ENCODE measurements at regions not wholly inside any gene's neighbourhood (a gene's known extent, or its start where the extent isn't known, plus 50 kb on each side); places are given as distances from the start of the nearest gene placed in this dataset.
A peak's percentile ranks its signal among the peaks of the same experiment; 100 is the strongest.

DNA sequence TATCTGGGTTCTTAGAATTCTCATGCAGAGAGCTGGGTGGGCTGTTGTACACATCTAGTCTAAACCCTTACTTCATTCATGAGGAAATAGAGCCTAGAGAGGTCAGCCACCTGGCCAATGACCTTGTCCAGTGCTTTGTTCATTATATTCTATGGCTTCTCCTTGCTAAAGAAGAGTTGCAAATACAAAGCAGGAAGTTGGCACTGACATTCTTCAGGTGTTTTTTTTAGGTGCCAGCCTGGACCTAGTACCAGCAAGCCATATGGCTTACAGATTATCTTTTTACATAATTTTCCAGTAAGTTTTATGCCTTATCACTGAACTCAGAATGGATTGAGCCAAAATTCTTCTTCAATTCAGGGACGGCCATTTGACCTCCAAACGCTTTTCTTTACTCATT is 54.7 kb upstream of the PGM2 start:
- Mint-ChIP-seq H3K36me3 (ENCODE audit: low read depth) (no peaks in the 10 kb centered on the region), H3K4me1 (ENCODE audit: low read depth) (peaks cover 3% of the 10 kb centered on the region), H3K9me3 (no peaks in the 10 kb centered on the region), H3K27me3 (ENCODE audit: low read depth) (no peaks in the 10 kb centered on the region), H3K27ac (no peak overlapping the region), H3K4me3 (no peak overlapping the region)
- no peak for DNase-seq (ENCODE audit: low spot score)

DNA sequence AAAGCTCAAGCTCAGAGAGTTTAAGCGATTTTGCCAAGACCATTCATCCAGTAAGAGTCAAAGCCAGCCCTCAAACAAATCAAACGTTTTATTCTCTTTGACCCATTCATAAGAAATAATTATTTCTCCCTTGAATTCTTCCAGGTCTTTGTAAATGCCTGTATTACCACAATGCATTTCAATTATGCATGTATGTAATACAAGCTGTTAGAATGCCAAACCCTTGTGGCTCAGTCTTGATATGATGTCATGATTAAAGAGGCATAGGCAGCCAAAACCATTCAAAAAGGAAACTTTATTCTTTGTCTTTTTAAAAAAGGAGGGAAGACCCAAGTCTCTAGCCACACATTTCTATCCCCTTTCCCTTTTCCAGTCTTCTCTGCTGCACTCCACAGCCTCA is 56.5 kb upstream of the PGM2 start:
- Mint-ChIP-seq H3K9me3 (no peaks in the 10 kb centered on the region), H3K27me3 (ENCODE audit: low read depth) (no peaks in the 10 kb centered on the region), H3K4me3 (no peak overlapping the region), H3K36me3 (ENCODE audit: low read depth) (peaks cover 2% of the 10 kb centered on the region), H3K27ac (no peak overlapping the region), H3K4me1 (ENCODE audit: low read depth) (peaks cover 10% of the 10 kb centered on the region)
- no peak for DNase-seq (ENCODE audit: low spot score)

DNA sequence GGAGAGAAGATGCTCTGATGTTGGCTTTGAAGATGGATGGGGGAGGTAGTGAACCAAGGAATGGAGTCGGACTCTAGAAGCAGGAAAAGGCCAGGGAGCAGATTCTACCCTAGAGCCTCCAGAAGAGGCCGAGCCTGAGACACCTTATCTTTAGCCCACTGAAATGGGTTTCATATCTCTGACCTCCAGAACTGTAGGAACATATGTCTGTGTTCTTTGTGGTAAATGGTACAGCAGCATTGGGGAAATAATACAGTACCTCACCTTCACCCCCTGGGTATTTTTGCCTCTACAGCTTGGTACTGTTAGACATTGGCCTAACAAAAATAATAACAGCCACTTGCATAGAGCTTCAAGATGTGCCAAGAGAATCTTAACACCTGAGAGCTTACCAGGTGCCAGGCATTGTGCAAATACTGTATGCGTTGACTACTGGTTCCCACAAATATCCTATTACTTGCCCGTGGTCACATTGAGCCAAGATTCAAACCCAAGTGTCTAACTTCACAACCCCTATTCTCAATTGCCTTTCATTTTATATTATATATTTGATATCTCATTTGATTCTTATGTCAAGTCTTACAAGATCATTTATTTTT is 57.0 kb upstream of the PGM2 start:
- H3K9me3 Mint-ChIP-seq = no peaks in the 10 kb centered on the region
- H3K4me3 Mint-ChIP-seq = no peak overlapping the region
- DNase-seq (ENCODE audit: low spot score) = no peak
- H3K36me3 Mint-ChIP-seq (ENCODE audit: low read depth) = peaks cover 2% of the 10 kb centered on the region
- H3K27ac Mint-ChIP-seq = no peak overlapping the region
- no peaks in the 10 kb centered on the region for H3K27me3 Mint-ChIP-seq (ENCODE audit: low read depth)
- H3K4me1 Mint-ChIP-seq (ENCODE audit: low read depth) = peaks cover 12% of the 10 kb centered on the region

DNA sequence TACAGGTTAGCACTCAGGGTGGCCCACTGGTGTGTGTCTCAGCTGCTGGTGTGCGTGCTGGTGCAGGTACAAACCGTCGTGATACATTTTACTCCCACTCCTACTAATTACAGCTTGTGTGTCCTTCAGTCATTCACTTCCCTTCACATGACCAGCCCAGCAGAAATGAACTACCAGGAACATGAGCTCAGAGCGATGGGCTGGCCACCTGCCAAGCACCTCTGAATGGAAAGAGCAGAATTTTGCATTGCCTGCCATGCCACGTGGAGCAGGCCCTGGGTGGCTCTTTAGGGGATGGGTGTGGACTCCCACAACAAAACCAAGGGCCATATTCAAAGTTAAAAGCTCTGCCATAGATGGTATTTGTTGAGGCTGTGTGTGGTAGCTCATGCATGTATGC is 58.9 kb upstream of the PGM2 start:
- Mint-ChIP-seq H3K27ac (no peak overlapping the region), H3K36me3 (ENCODE audit: low read depth) (peaks cover 2% of the 10 kb centered on the region), H3K9me3 (no peaks in the 10 kb centered on the region), H3K4me1 (ENCODE audit: low read depth) (peaks cover 16% of the 10 kb centered on the region), H3K4me3 (no peak overlapping the region), H3K27me3 (ENCODE audit: low read depth) (no peaks in the 10 kb centered on the region)
- DNase-seq (ENCODE audit: low spot score) = no peak

DNA sequence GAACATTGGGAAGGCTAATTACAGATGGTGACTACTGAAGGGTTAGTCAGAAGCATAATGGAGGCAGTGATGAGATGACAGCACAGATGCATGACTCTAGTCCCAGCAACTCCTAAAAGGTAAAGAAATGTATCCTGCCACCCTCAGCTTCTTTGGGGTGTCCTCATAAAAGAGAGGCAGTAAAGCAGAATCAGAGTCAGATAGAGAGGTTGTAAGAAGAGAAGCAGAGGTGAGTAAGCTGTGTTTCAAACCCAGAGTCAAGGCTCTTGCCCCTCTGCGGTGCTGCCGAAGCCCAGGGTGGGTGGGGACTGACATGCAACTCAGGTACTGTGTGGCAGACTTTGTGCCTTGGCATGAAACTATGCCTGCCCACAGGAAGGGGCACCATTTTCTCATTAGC is 59.5 kb upstream of the PGM2 start:
- no peak for DNase-seq (ENCODE audit: low spot score)
- Mint-ChIP-seq H3K27ac (no peak overlapping the region), H3K4me3 (no peak overlapping the region), H3K27me3 (ENCODE audit: low read depth) (no peaks in the 10 kb centered on the region), H3K4me1 (ENCODE audit: low read depth) (peaks cover 16% of the 10 kb centered on the region), H3K36me3 (ENCODE audit: low read depth) (peaks cover 2% of the 10 kb centered on the region), H3K9me3 (no peaks in the 10 kb centered on the region)

DNA sequence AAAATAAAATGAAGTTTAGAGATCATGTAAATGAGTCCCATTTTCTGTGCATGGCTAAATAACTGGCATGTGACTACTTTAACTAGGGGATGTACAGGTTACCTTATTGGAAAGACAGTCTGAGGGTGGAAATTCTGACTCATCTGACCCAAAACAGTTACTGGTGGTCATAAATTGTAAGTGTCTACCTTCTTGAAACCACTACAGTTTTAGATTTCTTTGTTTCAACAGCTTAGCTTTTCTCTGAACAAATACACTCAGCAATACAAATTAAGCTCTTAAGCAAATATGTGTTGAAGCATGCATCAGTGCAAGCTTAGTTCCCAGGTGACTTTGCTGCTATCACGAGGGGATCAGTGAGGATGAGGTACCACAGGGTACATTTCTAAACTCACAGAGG is 60.7 kb upstream of the PGM2 start:
- no peak overlapping the region for H3K4me3 Mint-ChIP-seq
- no peak for DNase-seq (ENCODE audit: low spot score)
- peaks cover 16% of the 10 kb centered on the region for H3K4me1 Mint-ChIP-seq (ENCODE audit: low read depth)
- no peaks in the 10 kb centered on the region for H3K27me3 Mint-ChIP-seq (ENCODE audit: low read depth)
- H3K9me3 Mint-ChIP-seq = no peaks in the 10 kb centered on the region
- peaks cover 2% of the 10 kb centered on the region for H3K36me3 Mint-ChIP-seq (ENCODE audit: low read depth)
- peak overlapping the region; percentile 52 for H3K27ac Mint-ChIP-seq

DNA sequence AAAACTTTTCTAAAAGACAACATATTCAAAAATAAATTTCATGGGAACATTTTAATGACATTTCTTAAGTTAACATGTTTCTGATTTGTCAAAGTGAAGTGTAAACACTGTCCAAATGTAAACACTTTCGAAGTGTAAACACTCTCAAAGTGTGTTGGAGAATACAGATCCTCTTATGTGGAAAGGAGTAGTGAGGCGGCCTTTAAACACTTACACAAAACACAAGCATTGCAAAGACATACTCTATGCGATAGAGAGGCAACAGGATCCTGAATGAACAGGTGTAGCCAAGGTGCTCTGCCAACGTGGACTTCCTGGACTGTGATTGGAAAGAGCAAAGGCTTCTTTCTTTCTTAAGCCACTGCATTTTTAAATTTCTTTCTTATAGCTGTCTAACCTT is 62.7 kb upstream of the PGM2 start:
- no peak overlapping the region for H3K27ac Mint-ChIP-seq

DNA sequence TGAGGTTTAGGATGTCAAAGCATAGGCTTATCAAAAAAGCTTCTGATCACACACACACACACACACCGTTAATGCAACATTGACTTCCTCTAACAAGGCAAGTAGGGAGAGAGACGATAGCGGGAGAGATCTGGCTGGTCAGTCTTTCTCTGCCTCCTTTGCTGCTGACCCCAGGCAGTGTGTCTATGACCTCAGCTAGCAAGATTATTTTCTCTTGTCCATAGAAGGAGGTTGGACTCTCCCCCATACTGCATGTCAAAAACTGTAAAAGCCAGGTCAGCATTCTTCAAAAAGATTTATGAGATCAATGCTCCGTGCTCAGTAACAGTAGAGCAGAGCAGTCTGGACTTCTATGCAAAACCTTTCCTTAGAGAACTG is 63.5 kb upstream of the PGM2 start:
- Mint-ChIP-seq H3K4me1 (ENCODE audit: low read depth) (peaks cover 21% of the 10 kb centered on the region), H3K27me3 (ENCODE audit: low read depth) (no peaks in the 10 kb centered on the region), H3K27ac (no peak overlapping the region), H3K4me3 (no peak overlapping the region), H3K9me3 (no peaks in the 10 kb centered on the region), H3K36me3 (ENCODE audit: low read depth) (peaks cover 2% of the 10 kb centered on the region)
- no peak for DNase-seq (ENCODE audit: low spot score)

More for the DNA sequence above, 62.7 kb upstream of the PGM2 start:
- peaks cover 2% of the 10 kb centered on the region for H3K36me3 Mint-ChIP-seq (ENCODE audit: low read depth)
- H3K4me1 Mint-ChIP-seq (ENCODE audit: low read depth) = peaks cover 16% of the 10 kb centered on the region
- DNase-seq (ENCODE audit: low spot score) = no peak
- no peaks in the 10 kb centered on the region for H3K27me3 Mint-ChIP-seq (ENCODE audit: low read depth)
- H3K4me3 Mint-ChIP-seq = no peak overlapping the region
- H3K9me3 Mint-ChIP-seq = no peaks in the 10 kb centered on the region

DNA sequence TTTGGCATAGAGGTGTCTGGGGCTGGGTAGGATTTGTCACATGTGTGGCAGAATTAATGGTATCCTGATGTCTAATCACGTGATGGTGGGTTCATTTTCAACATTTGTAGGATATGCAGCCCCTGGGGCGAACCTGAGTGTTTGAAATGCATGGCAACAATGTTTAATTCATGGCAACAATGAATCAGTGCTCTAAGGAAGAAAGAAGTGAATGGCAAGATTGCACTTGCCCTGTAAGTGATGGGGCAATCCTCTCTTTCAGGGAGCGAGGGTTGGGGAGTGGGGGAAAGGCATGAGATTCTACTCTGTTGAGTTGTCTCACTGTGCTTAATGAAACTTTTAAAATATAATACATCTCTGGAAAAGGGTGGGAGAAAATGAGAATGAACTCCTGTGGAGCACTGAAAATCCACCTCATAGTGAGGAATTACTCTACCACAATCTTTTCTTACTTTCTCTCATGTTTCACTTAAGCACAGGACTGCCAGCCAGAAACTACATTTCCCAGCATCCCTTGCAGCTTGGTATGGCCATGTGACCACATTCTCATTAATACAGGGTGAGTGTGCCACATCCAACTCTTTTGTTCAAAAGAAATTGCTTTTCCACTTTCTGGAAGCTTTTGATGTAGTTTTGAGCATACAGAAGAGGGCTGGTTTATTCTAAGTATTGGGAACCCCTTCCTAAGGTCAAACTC is 64.0 kb upstream of the PGM2 start:
- Mint-ChIP-seq H3K36me3 (ENCODE audit: low read depth) (peaks cover 2% of the 10 kb centered on the region), H3K4me3 (no peak overlapping the region), H3K4me1 (ENCODE audit: low read depth) (peaks cover 20% of the 10 kb centered on the region), H3K9me3 (no peaks in the 10 kb centered on the region), H3K27me3 (ENCODE audit: low read depth) (no peaks in the 10 kb centered on the region), H3K27ac (no peak overlapping the region)
- DNase-seq (ENCODE audit: low spot score) = no peak

DNA sequence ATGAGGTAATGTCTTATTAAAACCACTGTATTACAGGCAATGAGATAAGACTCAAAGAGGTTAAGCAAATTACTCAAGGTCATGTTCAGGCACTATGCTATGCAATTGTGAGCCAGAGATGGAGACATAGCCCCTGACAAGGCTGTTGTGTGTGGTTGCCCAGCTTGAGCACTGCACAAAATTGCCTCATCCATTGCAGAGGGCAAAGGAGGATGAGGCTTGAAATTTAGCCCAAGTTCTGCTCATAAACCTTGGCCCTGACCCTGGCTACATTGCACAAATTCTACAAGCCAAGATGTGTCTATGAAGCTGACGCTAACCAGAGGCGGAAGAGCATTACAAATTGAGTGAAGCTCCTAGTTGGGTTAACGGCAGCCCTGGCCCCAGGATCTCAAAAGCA is 65.6 kb upstream of the PGM2 start:
- no peak overlapping the region for H3K4me3 Mint-ChIP-seq
- no peak for DNase-seq (ENCODE audit: low spot score)
- peaks cover 2% of the 10 kb centered on the region for H3K36me3 Mint-ChIP-seq (ENCODE audit: low read depth)
- no peaks in the 10 kb centered on the region for H3K27me3 Mint-ChIP-seq (ENCODE audit: low read depth)
- no peaks in the 10 kb centered on the region for H3K9me3 Mint-ChIP-seq
- no peak overlapping the region for H3K27ac Mint-ChIP-seq
- peaks cover 17% of the 10 kb centered on the region for H3K4me1 Mint-ChIP-seq (ENCODE audit: low read depth)

DNA sequence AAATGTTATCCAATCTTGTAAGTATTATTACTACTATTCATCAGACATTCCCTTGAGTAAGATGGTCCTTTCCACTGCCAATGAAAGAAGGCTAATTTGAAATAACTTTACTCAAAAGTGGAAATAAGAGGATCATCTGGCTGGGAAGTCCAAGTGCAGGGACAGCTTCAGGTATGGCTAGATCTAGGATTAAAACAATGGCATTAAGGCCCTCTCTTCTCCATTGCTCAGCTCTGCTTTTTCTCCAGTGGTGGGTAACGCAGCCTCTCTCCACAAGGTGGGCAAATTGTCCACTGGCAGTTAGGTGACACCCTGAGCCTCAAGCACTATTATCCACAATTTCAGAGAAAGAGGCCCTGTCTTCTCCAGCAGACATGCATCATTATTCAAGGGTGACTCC is 66.7 kb upstream of the PGM2 start:
- H3K27ac Mint-ChIP-seq = no peak overlapping the region
- no peak for DNase-seq (ENCODE audit: low spot score)
- H3K9me3 Mint-ChIP-seq = no peaks in the 10 kb centered on the region
- H3K27me3 Mint-ChIP-seq (ENCODE audit: low read depth) = no peaks in the 10 kb centered on the region
- H3K36me3 Mint-ChIP-seq (ENCODE audit: low read depth) = no peaks in the 10 kb centered on the region
- no peak overlapping the region for H3K4me3 Mint-ChIP-seq
- peaks cover 10% of the 10 kb centered on the region for H3K4me1 Mint-ChIP-seq (ENCODE audit: low read depth)

DNA sequence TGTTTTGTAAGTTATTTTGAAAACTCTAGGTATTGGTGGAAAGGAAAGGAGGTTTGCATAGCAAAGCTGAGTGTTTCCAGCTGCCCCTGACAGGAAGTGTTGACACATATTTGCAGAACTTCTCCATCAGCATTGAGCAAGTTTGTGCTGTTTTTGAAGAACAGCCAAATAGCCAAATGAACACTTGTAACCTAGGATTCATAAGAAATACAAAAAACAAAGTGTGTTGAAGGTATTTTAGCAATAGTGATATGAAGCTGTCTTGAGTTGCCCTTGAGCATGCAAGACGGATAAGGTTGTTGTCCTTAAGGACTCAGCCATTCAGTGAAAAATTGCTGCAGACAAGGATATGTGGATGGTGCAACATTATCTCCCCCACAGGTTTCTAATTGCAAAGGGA is 68.3 kb upstream of the PGM2 start:
- Mint-ChIP-seq H3K27ac (no peak overlapping the region), H3K4me3 (no peak overlapping the region)

DNA sequence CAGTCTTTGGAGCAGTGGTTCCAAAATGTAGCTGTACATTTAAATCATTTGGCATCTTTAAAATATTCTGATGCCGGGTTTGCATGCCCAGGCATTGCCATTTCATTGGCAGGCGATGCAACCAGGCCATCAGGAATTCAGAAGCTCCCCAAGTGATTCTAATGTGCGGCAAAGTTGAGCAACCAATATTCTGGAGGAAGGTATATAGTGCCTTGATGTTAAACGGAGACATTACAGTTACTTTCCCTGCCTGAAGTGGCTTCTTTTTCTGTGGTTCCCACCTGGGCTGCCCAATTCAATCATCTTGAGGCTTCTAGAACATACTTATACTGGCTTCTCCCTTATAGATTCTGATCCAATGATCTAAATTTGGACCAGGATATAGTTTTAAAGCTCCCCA is 68.7 kb upstream of the PGM2 start:
- Mint-ChIP-seq H3K4me3 (no peak overlapping the region), H3K9me3 (no peaks in the 10 kb centered on the region), H3K4me1 (ENCODE audit: low read depth) (peaks cover 17% of the 10 kb centered on the region), H3K27me3 (ENCODE audit: low read depth) (no peaks in the 10 kb centered on the region), H3K36me3 (ENCODE audit: low read depth) (no peaks in the 10 kb centered on the region), H3K27ac (no peak overlapping the region)
- DNase-seq (ENCODE audit: low spot score) = no peak

More for the DNA sequence above, 68.3 kb upstream of the PGM2 start:
- no peak for DNase-seq (ENCODE audit: low spot score)
- Mint-ChIP-seq H3K36me3 (ENCODE audit: low read depth) (no peaks in the 10 kb centered on the region), H3K4me1 (ENCODE audit: low read depth) (peaks cover 19% of the 10 kb centered on the region), H3K27me3 (ENCODE audit: low read depth) (no peaks in the 10 kb centered on the region), H3K9me3 (no peaks in the 10 kb centered on the region)

DNA sequence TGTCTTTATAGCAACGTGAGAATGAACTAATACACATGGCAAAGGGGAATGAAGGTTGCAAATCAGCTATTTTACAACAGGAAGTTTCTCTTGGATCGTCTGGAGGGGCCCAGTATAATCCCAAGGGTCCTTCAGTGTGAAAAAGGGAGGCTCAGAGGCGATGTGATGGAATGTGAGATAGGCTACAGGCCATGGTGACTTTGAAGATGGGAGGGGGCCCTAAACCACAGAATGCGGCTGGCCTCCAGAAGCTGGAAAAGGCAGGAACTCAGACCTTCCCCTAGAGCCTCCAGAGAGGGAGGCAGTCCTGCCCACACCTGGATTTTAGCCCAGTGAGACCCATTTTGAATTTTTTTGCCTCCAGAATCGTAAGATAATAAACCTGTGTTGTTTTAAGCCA is 69.4 kb upstream of the PGM2 start:
- Mint-ChIP-seq H3K9me3 (no peaks in the 10 kb centered on the region), H3K36me3 (ENCODE audit: low read depth) (no peaks in the 10 kb centered on the region), H3K4me1 (ENCODE audit: low read depth) (peaks cover 15% of the 10 kb centered on the region), H3K4me3 (no peak overlapping the region), H3K27ac (no peak overlapping the region), H3K27me3 (ENCODE audit: low read depth) (no peaks in the 10 kb centered on the region)
- DNase-seq (ENCODE audit: low spot score) = no peak

All from T-helper 2 cell treated with Interferon-gamma antibody and Interleukin-4, amounts not matched to agents 5 μg/mL and 100 μg/mL, for 36 hours (primary cell).